NCI-H82 treated with DMSO at 0.1 percent for 48 hours (cell line): ENCODE measurements at regions not wholly inside any gene's neighbourhood (a gene's known extent, or its start where the extent isn't known, plus 50 kb on each side); places are given as distances from the start of the nearest gene placed in this dataset.

Source experiments
- DNase-seq: peaks from one replicate; lab custom pipeline; 2025; ENCODE audit not compliant: unreplicated experiment; lab: John Stamatoyannopoulos, UW

- DNase-seq: no peak
Measured at GRCh38 chr16:13856398-13856797, 63.6 kb upstream of the ERCC4 start.

GRCh38 chr16:13856811-13857511 lies 63.0 kb upstream of the ERCC4 start:
- no peak for DNase-seq

- no peak for DNase-seq
Measured at GRCh38 chr16:13858873-13859580, 60.9 kb upstream of the ERCC4 start.

- peak; percentile 28 for DNase-seq
Measured at GRCh38 chr16:13863075-13863765, 56.7 kb upstream of the ERCC4 start.

GRCh38 chr16:13864689-13865088 lies 55.3 kb upstream of the ERCC4 start:
- DNase-seq: no peak

GRCh38 chr16:13866073-13866472 lies 53.9 kb upstream of the ERCC4 start:
- DNase-seq: no peak
